ENCODE measurements at regions not wholly inside any gene's neighbourhood (a gene's known extent, or its start where the extent isn't known, plus 50 kb on each side); places are given as distances from the start of the nearest gene placed in this dataset.
A peak's percentile ranks its signal among the peaks of the same experiment; 100 is the strongest.

GRCh38 chr7:79531116-79531515, 77.6 kb upstream of the MAGI2 start:
- TF ChIP-seq FOXJ3 (CRISPR knock-in tag; IDR thresholded peaks at IDR 0.05; ENCODE audit: borderline replicate concordance) = no peak
- no peak for TF ChIP-seq ERG (CRISPR knock-in tag; IDR thresholded peaks at IDR 0.05)
- no peak for TF ChIP-seq ZNF281 (CRISPR knock-in tag; IDR thresholded peaks at IDR 0.05)
- TF ChIP-seq OVOL2 (CRISPR knock-in tag; IDR thresholded peaks at IDR 0.05; ENCODE audit: borderline replicate concordance) = no peak
- no peak for TF ChIP-seq PRDM15 (CRISPR knock-in tag; IDR thresholded peaks at IDR 0.05)
- no peak for TF ChIP-seq RELA (CRISPR knock-in tag; IDR thresholded peaks at IDR 0.05; ENCODE audit: borderline replicate concordance)
- TF ChIP-seq ZNF532 (CRISPR knock-in tag; IDR thresholded peaks at IDR 0.05; ENCODE audit: borderline replicate concordance) = no peak
- no peak for TF ChIP-seq ZNF121 (CRISPR knock-in tag; IDR thresholded peaks at IDR 0.05)
- no peak for TF ChIP-seq NFE2L1 (CRISPR knock-in tag; IDR thresholded peaks at IDR 0.05)
- no peak for TF ChIP-seq MAX (CRISPR knock-in tag; IDR thresholded peaks at IDR 0.05)
- no peak for TF ChIP-seq NR2C2 (CRISPR knock-in tag; IDR thresholded peaks at IDR 0.05)
- DNase-seq (ENCODE audit: low spot score) (no peak), ATAC-seq (no peak)
- no peaks in the 10 kb centered on the region for H3K36me3 Mint-ChIP-seq
- H3K9me3 Mint-ChIP-seq = 0 out of 2 replicates have a peak, but pooled peaks cover 3% of the 10 kb centered on the region
- peaks cover 22% of the 10 kb centered on the region for H3K4me1 Mint-ChIP-seq
- H3K27ac Mint-ChIP-seq = no peak overlapping the region
- H3K4me3 Mint-ChIP-seq = no peak overlapping the region
- CTCF ChIA-PET = no interaction called here
- POLR2A ChIA-PET = no interaction called here
- no peaks in the 10 kb centered on the region for H3K27me3 Mint-ChIP-seq (ENCODE audit: low read depth)

- ATAC-seq = no peak
- DNase-seq (ENCODE audit: low spot score) = no peak
- Mint-ChIP-seq H3K27ac (0 out of 2 replicates have a peak overlapping the region, but pooled peaks have one; percentile 3), H3K36me3 (no peaks in the 10 kb centered on the region), H3K4me1 (peaks cover 22% of the 10 kb centered on the region), H3K9me3 (0 out of 2 replicates have a peak, but pooled peaks cover 3% of the 10 kb centered on the region), H3K27me3 (ENCODE audit: low read depth) (no peaks in the 10 kb centered on the region), H3K4me3 (no peak overlapping the region)
- TF ChIP-seq GTF2I (CRISPR knock-in tag; conservative IDR thresholded peaks at IDR 0.05) (no peak), HMGXB4 (CRISPR knock-in tag; IDR thresholded peaks at IDR 0.05) (no peak), RORB (CRISPR knock-in tag; IDR thresholded peaks at IDR 0.05) (no peak)
- CTCF ChIA-PET = no interaction called here
- POLR2A ChIA-PET = no interaction called here
These were observed 76.4 kb upstream of the MAGI2 start for GRCh38 chr7:79529881-79530235.
